WERI-Rb-1 (cell line): ENCODE measurements at regions not wholly inside any gene's neighbourhood (a gene's known extent, or its start where the extent isn't known, plus 50 kb on each side); places are given as distances from the start of the nearest gene placed in this dataset.

Source experiments
- DNase-seq: peaks from one replicate; pipeline ENCODE4 v3.0.0-alpha.2; 2020
- H3K27ac ChIP-seq: fragments of 250-450 bp; sonication (Bioruptor Pico); 2 replicates; pipeline ENCODE4 v1.5.1; 2020; ENCODE audit warnings: mild to moderate bottlenecking, moderate library complexity
- H3K27me3 ChIP-seq: fragments of 250-450 bp; sonication (Bioruptor Pico); 2 replicates; pipeline ENCODE4 v1.5.1; 2021; ENCODE audit warnings: mild to moderate bottlenecking, low read depth, moderate library complexity; ENCODE audit not compliant: insufficient read depth, severe bottlenecking
- H3K36me3 ChIP-seq: fragments of 250-450 bp; sonication (Bioruptor Pico); 2 replicates; pipeline ENCODE4 v1.5.1; 2020; ENCODE audit warnings: mild to moderate bottlenecking, moderate library complexity
- H3K4me3 ChIP-seq: 2 replicates; pipeline ENCODE4 v1.5.1; 2011; ENCODE audit warnings: low read depth, mild to moderate bottlenecking, control low read depth, low read length
- H3K9me3 ChIP-seq: fragments of 250-450 bp; sonication (Bioruptor Pico); 2 replicates; pipeline ENCODE4 v1.5.1; 2021; ENCODE audit warnings: mild to moderate bottlenecking, moderate library complexity; ENCODE audit not compliant: severe bottlenecking
- CTCF ChIP-seq: IDR thresholded peaks from 2 replicates; pipeline ENCODE4 v1.5.1; 2011; ENCODE audit warnings: low read depth, mild to moderate bottlenecking, control low read depth, inconsistent platforms, low read length

GRCh38 chr2:51335087-51336058 lies 303.4 kb upstream of the NRXN1 start:
- Histone ChIP-seq H3K27me3 (no peaks in the 10 kb centered on the region), H3K9me3 (no peaks in the 10 kb centered on the region), H3K4me3 (no peak overlapping the region), H3K36me3 (no peaks in the 10 kb centered on the region), H3K27ac (no peak overlapping the region)
- no peak for DNase-seq
- no peak for TF ChIP-seq CTCF

- Histone ChIP-seq H3K4me3 (no peak overlapping the region), H3K27me3 (no peaks in the 10 kb centered on the region), H3K9me3 (no peaks in the 10 kb centered on the region), H3K27ac (no peak overlapping the region), H3K36me3 (no peaks in the 10 kb centered on the region)
- TF ChIP-seq CTCF = no peak
- no peak for DNase-seq
Observed at GRCh38 chr2:51329512-51329911, 297.6 kb upstream of the NRXN1 start.

GRCh38 chr2:51324051-51324450 lies 292.1 kb upstream of the NRXN1 start:
- Histone ChIP-seq H3K9me3 (no peaks in the 10 kb centered on the region), H3K27ac (no peak overlapping the region), H3K36me3 (no peaks in the 10 kb centered on the region), H3K27me3 (no peaks in the 10 kb centered on the region), H3K4me3 (no peak overlapping the region)
- TF ChIP-seq CTCF = no peak
- DNase-seq = no peak

- Histone ChIP-seq H3K27ac (no peak overlapping the region), H3K4me3 (no peak overlapping the region), H3K9me3 (no peaks in the 10 kb centered on the region), H3K36me3 (no peaks in the 10 kb centered on the region), H3K27me3 (no peaks in the 10 kb centered on the region)
- TF ChIP-seq CTCF = no peak
- DNase-seq = no peak
Observed at GRCh38 chr2:51322613-51323012, 290.7 kb upstream of the NRXN1 start.

- H3K9me3 ChIP-seq = no peaks in the 10 kb centered on the region
- no peak overlapping the region for H3K4me3 ChIP-seq
- no peaks in the 10 kb centered on the region for H3K36me3 ChIP-seq
- no peak overlapping the region for H3K27ac ChIP-seq
- DNase-seq = no peak
- no peak for TF ChIP-seq CTCF
- H3K27me3 ChIP-seq = no peaks in the 10 kb centered on the region
Observed at GRCh38 chr2:51304311-51304710, 272.4 kb upstream of the NRXN1 start.
